HG02798 (cell line): ENCODE measurements at regions not wholly inside any gene's neighbourhood (a gene's known extent, or its start where the extent isn't known, plus 50 kb on each side); places are given as distances from the start of the nearest gene placed in this dataset.

Experiments used
- ATAC-seq: cut with Tn5 transposase; IDR thresholded peaks from one replicate; pipeline ENCODE4 v1.9.1; 2021; ENCODE audit warnings: mild to moderate bottlenecking; ENCODE audit not compliant: unreplicated experiment, poor library complexity

DNA sequence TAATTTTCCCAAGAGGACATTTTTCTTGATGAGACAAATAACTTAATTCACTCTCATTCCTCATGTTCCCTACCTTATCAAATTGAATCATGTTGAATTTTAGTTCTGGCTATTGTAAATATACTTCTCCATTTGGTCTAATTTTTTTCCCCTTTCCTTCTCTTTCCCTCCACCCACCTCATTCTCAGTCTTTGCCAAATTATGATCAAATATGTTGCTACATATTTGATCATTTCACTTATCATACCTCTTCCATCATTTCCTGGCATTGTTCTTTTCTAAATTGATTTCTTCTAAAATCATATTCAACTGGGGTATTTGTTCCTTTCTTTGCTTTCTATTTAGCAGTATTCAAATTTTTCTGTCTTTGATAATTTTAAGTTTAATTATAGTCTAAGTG is 52.3 kb downstream of the HDGFL1 start:
- no peak for ATAC-seq

DNA sequence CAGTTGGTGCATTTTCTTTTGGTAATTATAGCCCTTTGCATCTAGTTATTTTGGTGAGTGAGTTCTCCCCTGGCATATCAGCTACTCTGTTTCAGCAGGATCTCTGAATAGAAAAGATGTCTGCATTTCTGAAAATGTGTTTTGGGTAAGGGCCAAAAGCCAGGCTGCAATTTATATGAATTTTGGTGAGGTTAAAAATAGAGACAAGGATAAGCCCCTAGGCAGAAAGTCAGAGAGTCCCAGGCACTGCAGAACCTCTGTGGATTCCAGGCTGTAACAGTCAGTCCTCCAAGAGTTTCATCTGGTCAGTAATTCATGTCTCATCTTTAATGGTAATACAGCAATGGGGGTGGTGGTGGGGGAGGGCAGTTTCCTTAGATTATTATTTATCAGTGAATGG is 53.0 kb downstream of the HDGFL1 start:
- ATAC-seq: no peak

DNA sequence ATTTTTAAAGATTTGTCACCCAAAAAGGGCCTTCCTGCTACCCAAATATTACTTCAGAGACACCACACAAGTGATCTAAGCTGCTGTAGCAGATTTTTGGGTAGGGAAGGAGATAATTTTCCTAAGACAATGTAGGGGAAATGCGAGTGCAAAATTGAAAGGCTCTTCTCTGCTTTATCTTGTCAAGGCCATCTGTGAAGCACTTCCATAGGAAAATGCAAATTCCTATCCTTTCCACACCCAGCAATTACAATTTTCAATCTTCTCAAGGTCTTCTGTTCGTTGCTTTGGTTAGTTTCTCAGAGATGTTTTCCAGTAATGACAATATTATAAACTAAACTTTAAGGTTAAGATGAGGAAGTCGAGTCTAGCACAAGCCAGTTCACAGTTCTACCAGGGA is 53.4 kb downstream of the HDGFL1 start:
- ATAC-seq: no peak

- no peak for ATAC-seq
These were observed 58.3 kb downstream of the HDGFL1 start for GRCh38 chr6:22627644-22628043.

GRCh38 chr6:22631091-22631490 is 61.7 kb downstream of the HDGFL1 start:
- no peak for ATAC-seq

- no peak for ATAC-seq
These were observed 63.3 kb downstream of the HDGFL1 start for GRCh38 chr6:22632581-22633145.

GRCh38 chr6:22636452-22636851 is 67.1 kb downstream of the HDGFL1 start:
- no peak for ATAC-seq

GRCh38 chr6:22637782-22638181 is 68.4 kb downstream of the HDGFL1 start:
- ATAC-seq: no peak

DNA sequence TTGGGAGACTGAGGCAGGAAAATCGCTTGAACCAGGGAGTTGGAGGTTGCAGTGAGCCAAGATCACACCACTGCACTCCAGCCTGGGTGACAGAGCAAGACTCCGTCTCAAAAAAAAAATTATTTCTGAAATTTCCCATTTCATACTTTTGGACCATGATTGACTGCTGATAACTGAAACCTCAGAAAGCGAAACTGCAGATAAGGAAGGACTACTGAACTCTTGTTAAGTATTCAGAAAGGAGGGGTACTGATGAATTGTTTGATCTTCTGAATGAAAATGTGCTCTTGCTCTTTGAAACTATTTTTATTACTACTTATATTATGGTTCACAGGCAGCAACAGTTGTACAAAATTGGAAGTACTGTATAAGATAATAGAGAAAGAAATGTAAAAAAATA is 69.0 kb downstream of the HDGFL1 start:
- no peak for ATAC-seq

GRCh38 chr6:22642254-22642653 is 72.9 kb downstream of the HDGFL1 start:
- ATAC-seq: no peak

DNA sequence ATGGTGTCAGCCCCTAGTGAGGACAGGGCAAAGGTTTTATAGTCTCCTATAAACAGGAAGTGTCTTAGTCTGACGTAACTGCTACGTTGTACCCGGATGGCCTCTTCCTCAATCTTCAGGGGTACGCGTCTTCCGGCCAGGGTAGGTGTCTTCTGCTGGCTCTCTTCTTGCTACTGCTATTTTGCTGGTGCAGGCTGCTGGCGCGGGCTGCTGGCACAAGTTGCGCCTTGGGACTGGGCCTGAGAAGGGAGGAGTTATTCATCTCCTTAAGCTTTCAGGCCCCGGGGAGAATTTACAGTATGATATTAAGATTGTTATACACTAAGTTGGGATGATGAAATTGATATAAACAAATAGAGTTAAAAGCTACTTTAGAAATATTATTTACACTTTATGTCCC is 74.4 kb downstream of the HDGFL1 start:
- no peak for ATAC-seq

GRCh38 chr6:22647719-22648118 is 78.4 kb downstream of the HDGFL1 start:
- no peak for ATAC-seq

DNA sequence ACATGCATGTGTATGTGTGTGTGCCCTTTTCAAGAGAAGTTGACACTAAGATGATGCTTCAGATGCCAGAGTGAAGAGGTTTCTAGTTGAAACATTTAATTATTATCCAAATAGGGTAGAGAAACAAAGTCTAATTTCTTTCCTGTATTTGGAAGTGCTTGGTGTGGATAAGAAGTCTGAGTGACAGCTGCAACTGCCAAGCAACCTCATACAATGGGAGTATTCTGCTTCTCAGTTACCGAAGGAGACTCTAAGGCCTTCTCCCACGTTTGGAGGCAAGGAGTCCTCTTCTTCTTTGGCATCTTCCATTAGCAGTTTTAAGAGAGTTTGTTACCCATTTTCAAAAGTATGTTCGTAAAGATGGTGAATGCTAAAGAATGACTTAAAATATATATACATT is 82.4 kb downstream of the HDGFL1 start:
- no peak for ATAC-seq

- no peak for ATAC-seq
These were observed 84.7 kb downstream of the HDGFL1 start for GRCh38 chr6:22653980-22654610.

DNA sequence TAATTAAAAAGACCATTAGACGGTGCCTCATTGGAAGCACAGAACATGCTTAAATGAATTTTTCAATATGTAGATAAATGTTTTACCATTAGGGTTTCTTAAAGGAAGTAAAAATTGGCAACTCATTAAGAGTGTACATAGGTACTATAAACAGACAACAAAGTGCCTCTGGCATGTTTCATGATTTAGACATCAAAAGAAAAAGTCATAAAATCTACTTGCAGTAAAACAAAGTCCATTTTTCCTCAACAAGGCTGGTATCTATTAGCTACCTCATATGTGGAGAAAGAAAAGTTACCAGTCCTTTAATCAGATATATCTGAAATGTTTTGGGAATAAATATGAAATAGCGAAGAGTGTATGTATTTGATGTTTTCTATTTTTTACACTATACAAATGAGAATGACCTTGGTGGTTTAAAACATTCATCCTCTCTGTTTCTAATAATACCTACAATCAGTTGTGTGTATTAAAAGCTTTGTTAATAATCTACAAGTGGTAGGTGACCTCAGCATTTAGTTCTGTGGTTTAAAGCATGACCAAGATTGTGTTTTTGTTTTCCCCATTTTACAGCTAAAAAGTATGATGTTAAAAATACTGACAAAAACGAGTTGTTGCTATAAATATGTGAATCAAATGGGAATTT is 87.5 kb downstream of the HDGFL1 start:
- peak; percentile 73 for ATAC-seq

DNA sequence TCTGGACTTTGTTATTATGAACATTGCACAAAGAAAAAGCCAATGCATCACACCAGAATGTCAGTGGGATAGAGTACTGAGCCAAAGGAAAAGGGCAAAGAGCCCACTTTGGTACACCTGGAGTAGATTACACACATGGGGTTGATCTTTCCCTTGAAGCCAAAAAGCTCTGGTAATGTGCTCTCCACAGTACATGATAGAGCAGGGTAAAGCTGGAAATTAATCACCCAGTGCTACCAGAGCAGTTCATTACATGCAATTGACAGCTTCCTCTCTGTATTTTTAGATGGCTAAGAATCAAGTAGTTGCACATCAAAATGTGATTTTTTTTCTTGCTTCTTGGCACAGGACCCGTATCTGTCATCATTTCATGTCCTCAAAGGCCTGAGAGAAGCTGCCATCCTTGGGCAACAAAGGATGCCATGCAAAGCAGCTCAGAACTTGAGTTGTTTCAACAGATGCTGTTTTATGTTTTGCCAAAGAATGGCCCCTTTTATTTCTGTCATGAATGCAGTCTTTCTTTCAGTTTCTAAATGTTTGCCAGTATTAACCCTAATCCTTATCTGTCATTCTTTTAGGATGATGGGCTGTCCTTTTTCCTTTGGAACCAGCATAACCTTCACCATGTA is 88.1 kb downstream of the HDGFL1 start:
- ATAC-seq: peak; percentile 48

DNA sequence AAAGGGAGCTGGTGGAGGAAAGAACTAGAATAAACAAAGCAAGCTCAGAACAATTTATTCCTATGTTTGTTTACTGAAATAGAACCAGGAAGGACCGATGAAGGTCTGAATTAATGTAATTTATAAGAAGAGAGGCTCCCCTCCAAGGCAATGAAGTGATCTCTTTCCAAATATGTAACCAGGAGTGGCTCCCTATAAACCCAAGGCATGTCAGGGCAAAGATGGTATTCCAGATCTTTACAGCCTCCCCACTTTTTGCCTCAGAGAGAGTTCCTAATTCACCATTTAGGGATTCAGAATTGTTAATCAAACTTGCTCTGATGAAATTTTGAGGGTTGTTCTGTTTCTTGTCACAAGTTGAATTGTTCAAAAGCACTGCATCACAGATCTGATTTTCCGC is 88.8 kb downstream of the HDGFL1 start:
- ATAC-seq: no peak

DNA sequence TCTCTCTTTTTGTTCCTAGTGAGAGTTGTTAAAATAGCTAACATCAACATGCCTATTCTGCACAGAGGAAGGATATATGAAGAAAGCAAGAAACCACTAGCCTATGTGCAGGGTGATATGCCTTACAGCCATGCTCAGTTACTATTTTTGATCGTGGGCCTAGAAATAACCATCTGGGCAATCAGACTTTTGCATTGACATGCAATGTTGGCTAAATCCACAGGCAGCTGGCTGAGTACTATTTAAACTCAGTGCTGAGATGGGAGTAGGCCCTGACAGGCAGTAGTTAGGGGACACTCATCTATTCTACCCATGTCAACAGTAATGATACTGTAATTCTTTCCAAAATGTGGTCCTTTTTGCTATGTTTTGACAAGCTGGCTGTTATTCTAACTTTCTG is 89.6 kb downstream of the HDGFL1 start:
- no peak for ATAC-seq

DNA sequence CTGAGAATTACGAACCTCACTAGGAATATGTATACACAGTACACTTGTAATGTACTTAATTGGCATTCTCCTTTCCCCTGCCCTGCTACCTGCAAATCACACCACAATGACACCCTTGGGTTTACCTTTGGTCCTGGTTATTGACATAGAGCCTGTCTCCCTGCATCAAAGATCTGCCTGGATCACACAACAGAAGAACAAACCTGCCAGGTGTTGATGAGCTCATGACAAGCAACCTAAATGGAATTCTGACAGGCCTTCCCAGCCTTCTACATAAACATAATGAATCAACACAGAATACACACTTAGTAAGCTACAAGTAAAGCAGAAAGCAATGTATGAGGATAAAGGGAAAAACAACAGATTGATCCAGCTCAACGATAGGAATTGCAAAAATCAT is 95.6 kb downstream of the HDGFL1 start:
- no peak for ATAC-seq

- no peak for ATAC-seq
These were observed 96.7 kb downstream of the HDGFL1 start for GRCh38 chr6:22666021-22666420.

DNA sequence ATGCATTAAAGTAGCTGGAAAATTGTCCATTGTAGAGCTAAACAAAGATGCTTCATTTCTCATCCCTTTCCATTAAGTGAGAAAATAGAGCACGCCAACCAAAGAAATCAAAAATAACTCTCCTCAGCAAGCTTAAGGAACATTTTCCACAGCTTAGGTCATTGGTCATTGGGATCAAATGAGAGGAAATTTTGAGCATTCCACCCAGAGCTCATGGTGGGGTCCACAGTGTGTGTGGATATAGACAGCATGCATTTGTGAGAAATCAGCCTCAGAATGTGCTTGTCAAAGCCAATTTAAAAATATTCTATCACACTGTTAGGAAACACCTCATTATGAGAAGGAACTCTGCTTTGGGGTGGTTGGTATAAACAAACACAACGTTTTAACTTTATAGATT is 97.2 kb downstream of the HDGFL1 start:
- ATAC-seq: no peak

DNA sequence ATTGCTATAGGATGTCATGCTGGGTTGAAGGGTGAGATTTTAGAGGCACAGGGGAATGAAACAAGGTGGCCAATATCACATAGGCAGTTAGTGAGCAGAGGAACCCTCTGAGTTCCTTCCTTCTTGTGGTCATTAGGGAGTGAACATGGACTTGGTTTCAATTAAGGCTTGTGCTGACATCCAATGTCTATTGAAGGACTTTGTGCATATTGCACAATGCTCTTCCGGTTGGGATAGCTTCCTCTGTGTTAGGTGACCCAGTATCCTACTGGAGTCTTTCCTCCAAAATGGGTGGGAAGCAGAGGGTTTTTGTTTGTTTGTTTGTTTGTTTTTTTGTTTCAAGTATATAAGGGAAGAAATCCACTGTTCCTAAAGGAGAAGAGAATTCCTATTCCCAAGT is 98.5 kb downstream of the HDGFL1 start:
- no peak for ATAC-seq
